HL-60 (cell line): ENCODE measurements at regions not wholly inside any gene's neighbourhood (a gene's known extent, or its start where the extent isn't known, plus 50 kb on each side); places are given as distances from the start of the nearest gene placed in this dataset.

Experiments
- DNase-seq, 2 experiments: peaks; one replicate each; pipeline ENCODE4 v3.0.0-alpha.2; 2010 to 2020; ENCODE audit warnings: low read depth in 1 of 2, low spot score in 1 of 2
- H3K27ac ChIP-seq: fragments of 250-450 bp; sonication (Bioruptor Pico); replicated peaks from 2 replicates; pipeline ENCODE4 v1.5.1; 2020; ENCODE audit warnings: mild to moderate bottlenecking, moderate library complexity
- H3K27me3 ChIP-seq: fragments of 250-450 bp; sonication (Bioruptor Pico); 2 replicates; pipeline ENCODE4 v1.5.1; 2021; ENCODE audit warnings: mild to moderate bottlenecking, moderate library complexity; ENCODE audit not compliant: insufficient read depth, poor library complexity, severe bottlenecking
- H3K4me3 ChIP-seq: replicated peaks from 2 replicates; pipeline ENCODE4 v1.5.1; 2011; ENCODE audit warnings: mild to moderate bottlenecking, control low read depth, low read length; ENCODE audit not compliant: insufficient read depth
- GABPA ChIP-seq: IDR thresholded peaks from 2 replicates; pipeline ENCODE4 v1.6.1; 2012; ENCODE audit warnings: low read depth
- POLR2AphosphoS5 ChIP-seq: IDR thresholded peaks from 2 replicates; pipeline ENCODE4 v1.6.1; 2012; ENCODE audit warnings: low read depth
- SPI1 ChIP-seq: IDR thresholded peaks from 2 replicates; pipeline ENCODE4 v1.6.1; 2012; ENCODE audit warnings: low read depth, mild to moderate bottlenecking, borderline replicate concordance
- TF ChIP-seq, protein P1 (sequence below): IDR thresholded peaks from one replicate; pipeline ENCODE4 v1.5.1; 2011; ENCODE audit warnings: low read length, control low read depth, inconsistent platforms; ENCODE audit not compliant: insufficient read depth
- TF ChIP-seq, protein P2 (sequence below): IDR thresholded peaks from 2 replicates; pipeline ENCODE4 v1.6.1; 2012; ENCODE audit warnings: low read depth; ENCODE audit not compliant: insufficient replicate concordance

DNA sequence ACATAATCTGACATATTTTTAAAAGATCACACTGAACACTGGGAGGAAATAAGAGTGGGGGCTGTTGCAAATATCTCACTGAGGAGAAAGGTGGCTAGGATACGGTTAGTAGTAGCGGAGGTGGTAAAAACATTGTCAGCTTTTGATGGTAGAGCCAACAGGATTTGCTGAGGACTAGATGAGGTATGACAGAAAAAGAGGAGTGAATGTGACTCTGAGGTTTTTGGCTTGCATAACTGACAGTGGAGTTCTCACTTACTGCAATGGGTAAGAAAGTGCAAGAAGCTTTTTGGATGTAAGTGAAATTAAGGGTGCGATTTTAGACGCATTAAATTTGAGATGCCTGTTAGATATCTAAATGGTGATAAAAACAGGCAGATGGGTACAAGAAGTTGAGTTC lies 102.0 kb upstream of the MBL2 start:
- H3K27me3 ChIP-seq, result no peaks in the 10 kb centered on the region
- H3K4me3 ChIP-seq, result no peak overlapping the region
- TF ChIP-seq, protein P1, sequence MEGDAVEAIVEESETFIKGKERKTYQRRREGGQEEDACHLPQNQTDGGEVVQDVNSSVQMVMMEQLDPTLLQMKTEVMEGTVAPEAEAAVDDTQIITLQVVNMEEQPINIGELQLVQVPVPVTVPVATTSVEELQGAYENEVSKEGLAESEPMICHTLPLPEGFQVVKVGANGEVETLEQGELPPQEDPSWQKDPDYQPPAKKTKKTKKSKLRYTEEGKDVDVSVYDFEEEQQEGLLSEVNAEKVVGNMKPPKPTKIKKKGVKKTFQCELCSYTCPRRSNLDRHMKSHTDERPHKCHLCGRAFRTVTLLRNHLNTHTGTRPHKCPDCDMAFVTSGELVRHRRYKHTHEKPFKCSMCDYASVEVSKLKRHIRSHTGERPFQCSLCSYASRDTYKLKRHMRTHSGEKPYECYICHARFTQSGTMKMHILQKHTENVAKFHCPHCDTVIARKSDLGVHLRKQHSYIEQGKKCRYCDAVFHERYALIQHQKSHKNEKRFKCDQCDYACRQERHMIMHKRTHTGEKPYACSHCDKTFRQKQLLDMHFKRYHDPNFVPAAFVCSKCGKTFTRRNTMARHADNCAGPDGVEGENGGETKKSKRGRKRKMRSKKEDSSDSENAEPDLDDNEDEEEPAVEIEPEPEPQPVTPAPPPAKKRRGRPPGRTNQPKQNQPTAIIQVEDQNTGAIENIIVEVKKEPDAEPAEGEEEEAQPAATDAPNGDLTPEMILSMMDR, result no peak
- TF ChIP-seq, protein P2, sequence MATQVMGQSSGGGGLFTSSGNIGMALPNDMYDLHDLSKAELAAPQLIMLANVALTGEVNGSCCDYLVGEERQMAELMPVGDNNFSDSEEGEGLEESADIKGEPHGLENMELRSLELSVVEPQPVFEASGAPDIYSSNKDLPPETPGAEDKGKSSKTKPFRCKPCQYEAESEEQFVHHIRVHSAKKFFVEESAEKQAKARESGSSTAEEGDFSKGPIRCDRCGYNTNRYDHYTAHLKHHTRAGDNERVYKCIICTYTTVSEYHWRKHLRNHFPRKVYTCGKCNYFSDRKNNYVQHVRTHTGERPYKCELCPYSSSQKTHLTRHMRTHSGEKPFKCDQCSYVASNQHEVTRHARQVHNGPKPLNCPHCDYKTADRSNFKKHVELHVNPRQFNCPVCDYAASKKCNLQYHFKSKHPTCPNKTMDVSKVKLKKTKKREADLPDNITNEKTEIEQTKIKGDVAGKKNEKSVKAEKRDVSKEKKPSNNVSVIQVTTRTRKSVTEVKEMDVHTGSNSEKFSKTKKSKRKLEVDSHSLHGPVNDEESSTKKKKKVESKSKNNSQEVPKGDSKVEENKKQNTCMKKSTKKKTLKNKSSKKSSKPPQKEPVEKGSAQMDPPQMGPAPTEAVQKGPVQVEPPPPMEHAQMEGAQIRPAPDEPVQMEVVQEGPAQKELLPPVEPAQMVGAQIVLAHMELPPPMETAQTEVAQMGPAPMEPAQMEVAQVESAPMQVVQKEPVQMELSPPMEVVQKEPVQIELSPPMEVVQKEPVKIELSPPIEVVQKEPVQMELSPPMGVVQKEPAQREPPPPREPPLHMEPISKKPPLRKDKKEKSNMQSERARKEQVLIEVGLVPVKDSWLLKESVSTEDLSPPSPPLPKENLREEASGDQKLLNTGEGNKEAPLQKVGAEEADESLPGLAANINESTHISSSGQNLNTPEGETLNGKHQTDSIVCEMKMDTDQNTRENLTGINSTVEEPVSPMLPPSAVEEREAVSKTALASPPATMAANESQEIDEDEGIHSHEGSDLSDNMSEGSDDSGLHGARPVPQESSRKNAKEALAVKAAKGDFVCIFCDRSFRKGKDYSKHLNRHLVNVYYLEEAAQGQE, result no peak
- TF ChIP-seq SPI1 (no peak), GABPA (no peak), POLR2AphosphoS5 (no peak)
- DNase-seq, result no peak
- H3K27ac ChIP-seq, result no peak overlapping the region

DNA sequence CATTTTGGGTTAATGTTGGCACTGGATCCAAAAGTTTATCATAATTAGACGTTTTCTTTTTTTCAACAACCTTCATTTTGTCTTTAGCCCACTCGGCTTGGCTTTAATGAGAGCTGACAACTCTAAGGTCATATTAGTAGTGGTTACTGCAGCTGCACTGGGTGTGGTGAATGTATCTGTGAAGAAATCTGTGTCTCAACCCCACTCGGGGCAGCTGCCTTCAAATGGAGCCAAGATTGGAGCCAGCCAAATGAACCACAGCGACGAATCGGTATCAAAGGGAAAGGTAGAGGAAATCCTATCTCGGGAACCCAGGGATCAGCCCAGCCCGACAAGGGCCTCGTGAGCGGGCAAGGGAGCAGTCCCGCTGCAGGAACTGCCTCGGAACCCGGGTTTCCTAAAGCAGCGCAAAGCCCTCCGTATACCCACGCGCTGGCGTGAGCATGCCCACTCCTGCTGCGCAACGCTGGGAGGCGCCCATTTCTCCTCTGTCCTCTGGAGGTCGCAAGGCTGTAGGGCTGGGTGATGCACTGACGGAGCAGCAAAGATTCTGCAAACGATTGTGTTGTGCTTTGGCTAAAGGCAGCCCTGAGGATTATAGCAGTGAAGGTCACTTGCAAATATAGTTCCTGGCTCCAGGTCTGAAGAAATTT lies 98.7 kb upstream of the MBL2 start:
- no peak for DNase-seq
- H3K27me3 ChIP-seq, result no peaks in the 10 kb centered on the region
- no peak for TF ChIP-seq SPI1
- no peak for TF ChIP-seq GABPA
- TF ChIP-seq, protein P1, result no peak
- TF ChIP-seq, protein P2, result no peak
- TF ChIP-seq POLR2AphosphoS5, result no peak
- H3K27ac ChIP-seq, result no peak overlapping the region
- H3K4me3 ChIP-seq, result no peak overlapping the region

DNA sequence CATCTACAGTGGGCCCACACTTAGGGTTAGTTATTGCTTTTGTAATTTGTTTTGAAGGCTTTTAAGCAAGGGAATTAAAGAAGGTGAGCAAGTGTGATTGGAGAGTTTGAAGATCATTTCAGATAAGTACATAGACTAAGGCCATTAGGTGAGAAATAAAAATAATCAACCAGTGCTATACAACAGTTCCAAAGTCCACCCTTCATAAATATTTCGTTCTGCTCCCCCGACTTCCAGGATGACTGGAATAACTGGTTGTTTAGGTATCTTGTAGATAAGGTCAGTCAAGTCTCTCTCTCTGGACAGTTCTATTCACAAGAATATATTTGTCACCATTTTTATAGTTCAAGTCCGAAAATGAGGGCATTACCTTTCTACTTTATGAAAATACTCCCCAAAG lies 98.0 kb upstream of the MBL2 start:
- no peak for TF ChIP-seq POLR2AphosphoS5
- no peak for TF ChIP-seq SPI1
- TF ChIP-seq GABPA, result no peak
- TF ChIP-seq, protein P2, result no peak
- TF ChIP-seq, protein P1, result no peak
- no peak overlapping the region for H3K27ac ChIP-seq
- H3K4me3 ChIP-seq, result no peak overlapping the region

More for the DNA sequence above, 98.0 kb upstream of the MBL2 start:
- no peaks in the 10 kb centered on the region for H3K27me3 ChIP-seq
- no peak for DNase-seq
